ENCODE measurements at regions not wholly inside any gene's neighbourhood (a gene's known extent, or its start where the extent isn't known, plus 50 kb on each side); places are given as distances from the start of the nearest gene placed in this dataset.
"Not testable (repeated sequence)": the region's sequence is repeated elsewhere in the genome, so short reads cannot be mapped to it uniquely, and the experiment has no call there.

GRCh38 chr5:115469904-115470516 lies 74.6 kb downstream of the FEM1C start:
- DNase-seq (ENCODE audit: low spot score): no peak

DNA sequence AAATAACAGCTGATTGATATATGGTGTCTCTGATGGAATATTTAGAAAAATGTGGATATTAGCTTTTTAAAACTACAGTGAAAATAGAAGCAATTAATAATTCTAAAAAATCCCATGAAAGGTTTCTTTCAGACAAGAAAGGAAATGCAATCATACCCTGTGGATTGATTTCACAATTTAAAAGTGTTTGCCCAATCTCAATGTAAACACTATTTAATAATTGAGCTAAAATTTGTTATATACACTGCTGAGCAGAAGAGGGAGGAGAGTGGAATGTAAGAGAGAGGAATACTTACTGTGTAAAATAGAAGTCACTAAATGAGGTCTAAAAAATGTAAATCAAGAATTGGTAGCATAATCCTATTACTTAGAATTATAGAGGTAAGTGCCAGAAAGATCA lies 76.9 kb downstream of the FEM1C start:
- DNase-seq (ENCODE audit: low spot score): no peak

- no peak for DNase-seq (ENCODE audit: low spot score)
Observed at GRCh38 chr5:115465431-115465830, 79.1 kb downstream of the FEM1C start.

DNA sequence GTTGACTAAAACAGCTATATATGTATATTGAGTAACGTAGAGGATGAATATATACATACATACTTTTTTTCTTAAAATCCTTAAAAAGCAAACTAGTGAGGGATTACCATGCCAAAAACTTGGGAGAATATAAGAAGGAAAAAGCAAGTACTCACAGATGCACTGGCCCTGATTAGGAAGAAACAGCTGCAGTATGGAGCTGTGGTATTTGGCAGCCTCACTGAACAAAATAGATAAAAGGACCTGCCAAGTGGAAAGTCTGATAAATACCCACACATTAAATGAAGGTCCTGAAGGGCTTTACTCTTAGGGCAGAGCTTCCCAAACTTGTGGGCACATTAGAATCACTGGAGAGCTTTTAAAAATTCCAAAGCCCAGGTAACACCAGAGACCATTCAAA lies 80.6 kb downstream of the FEM1C start:
- no peak for DNase-seq (ENCODE audit: low spot score)

- DNase-seq (ENCODE audit: low spot score): no peak
Observed at GRCh38 chr5:115461506-115462290, 82.9 kb downstream of the FEM1C start.

DNA sequence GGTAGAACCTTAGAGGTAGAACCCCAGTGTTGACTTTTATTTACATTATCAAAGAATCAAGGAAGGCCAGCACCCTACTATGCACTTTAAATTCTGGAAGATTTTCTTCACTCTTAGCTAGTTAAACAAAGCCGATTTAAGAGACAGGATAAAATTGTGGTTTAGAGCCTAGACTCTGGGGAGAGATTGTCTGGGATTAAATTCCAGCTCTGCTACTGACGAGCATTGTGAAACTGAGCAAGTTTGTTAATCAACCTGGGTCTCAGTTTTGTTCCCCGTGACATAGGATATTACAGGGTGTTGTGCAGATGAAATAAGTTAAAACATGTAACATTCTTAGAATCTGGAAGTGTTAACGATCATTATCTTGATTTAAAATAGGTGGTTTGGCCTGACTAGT lies 83.5 kb downstream of the FEM1C start:
- no peak for DNase-seq (ENCODE audit: low spot score)

- peak; percentile 21 for DNase-seq (ENCODE audit: low spot score)
Observed at GRCh38 chr5:115460472-115460871, 84.1 kb downstream of the FEM1C start.

GRCh38 chr5:115459855-115460341 lies 84.7 kb downstream of the FEM1C start:
- no peak for DNase-seq (ENCODE audit: low spot score)

- DNase-seq (ENCODE audit: low spot score): no peak
Observed at GRCh38 chr5:115458416-115458815, 86.2 kb downstream of the FEM1C start.

DNA sequence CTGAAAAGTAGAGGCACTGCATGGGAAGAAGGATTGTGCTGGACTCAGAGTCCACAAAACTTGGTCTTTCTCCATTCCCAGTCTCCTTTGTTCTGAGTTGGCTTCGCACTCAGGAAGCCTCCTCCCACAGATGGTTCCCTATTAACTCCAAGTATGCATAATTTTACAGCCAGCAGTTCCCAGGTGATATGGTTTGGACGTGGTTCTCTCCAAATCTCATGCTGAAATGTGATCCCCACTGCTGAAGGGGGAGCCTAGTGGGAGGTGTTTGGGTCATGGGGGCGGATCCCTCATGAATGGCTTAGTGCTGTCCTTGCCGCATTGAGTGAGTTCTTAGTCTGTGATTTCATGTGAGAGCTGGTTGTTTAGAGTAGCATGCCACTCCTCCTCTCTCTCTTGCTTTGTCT lies 86.6 kb downstream of the FEM1C start:
- no peak for DNase-seq (ENCODE audit: low spot score)

DNA sequence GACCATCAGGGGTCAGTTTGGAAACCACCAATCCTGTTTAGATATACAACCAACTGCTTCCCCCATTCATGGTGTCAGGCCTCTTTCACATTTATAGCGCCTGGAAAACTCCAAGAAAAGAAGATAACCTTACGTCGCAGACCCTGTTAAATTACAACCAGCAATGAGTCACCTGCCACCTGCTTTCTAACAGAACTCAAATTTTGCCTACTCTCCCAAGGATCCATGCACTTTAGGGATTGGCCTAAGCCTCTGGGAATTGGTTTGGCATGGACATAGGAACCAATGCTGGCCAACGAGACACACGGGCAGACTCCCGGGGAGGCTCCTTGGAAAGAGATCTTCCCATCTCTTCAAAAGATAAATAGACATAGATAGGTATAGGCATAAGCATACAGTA lies 87.0 kb downstream of the FEM1C start:
- DNase-seq (ENCODE audit: low spot score): no peak

DNA sequence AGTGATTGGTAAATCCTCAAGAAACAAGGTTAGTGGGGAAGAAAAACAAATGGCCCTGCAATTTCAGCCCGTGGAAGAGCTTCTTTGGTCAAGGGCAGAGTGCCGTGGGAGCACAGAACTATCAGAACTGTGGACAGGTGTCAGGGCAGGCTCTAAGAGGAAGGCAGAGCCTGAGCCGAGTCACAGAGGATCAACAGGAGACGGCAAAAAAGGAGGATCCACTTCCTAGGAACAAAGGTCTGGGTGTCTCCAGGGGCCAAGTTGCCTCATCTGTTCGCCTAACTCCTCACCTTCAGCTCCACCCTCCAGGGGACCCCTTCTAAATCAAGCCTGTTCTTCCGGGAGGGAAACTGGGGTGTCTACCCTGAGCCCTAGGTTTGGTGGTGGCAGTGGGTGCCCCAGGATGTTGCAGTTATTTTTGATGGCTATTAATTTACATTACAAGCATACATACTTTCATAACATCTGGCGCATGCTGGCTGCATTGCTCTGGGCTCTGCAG lies 88.0 kb downstream of the FEM1C start:
- DNase-seq (ENCODE audit: low spot score): no peak

- no peak for DNase-seq (ENCODE audit: low spot score)
Observed at GRCh38 chr5:115456056-115456455, 88.5 kb downstream of the FEM1C start.

- no peak for DNase-seq (ENCODE audit: low spot score)
Observed at GRCh38 chr5:115455301-115455707, 89.3 kb downstream of the FEM1C start.

- DNase-seq (ENCODE audit: low spot score): no peak
Observed at GRCh38 chr5:115453391-115454095, 91.0 kb downstream of the FEM1C start.

- DNase-seq (ENCODE audit: low spot score): no peak
Observed at GRCh38 chr5:115452536-115453235, 91.9 kb downstream of the FEM1C start.

- DNase-seq (ENCODE audit: low spot score): no peak
Observed at GRCh38 chr5:115452083-115452482, 92.5 kb downstream of the FEM1C start.

- DNase-seq (ENCODE audit: low spot score): no peak
Observed at GRCh38 chr5:115450741-115451140, 93.8 kb downstream of the FEM1C start.

DNA sequence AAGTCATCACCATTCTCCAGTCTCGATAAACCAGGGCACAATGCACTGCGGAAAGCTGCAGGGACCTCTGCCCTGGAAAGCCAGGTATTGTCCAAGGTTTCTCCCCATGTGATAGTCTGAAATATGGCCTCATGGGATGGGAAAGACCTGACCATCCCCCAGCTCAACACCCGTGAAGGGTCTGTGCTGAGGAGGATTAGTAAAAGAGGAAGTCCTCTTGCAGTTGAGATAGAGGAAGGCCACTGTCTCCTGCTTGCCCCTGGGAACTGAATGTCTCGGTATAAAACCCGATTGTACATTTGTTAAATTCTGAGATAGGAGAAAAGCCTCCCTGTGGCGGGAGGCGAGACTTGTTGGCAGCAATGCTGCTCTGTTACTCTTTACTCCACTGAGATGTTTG lies 95.9 kb downstream of the FEM1C start:
- not testable (repeated sequence) for DNase-seq (ENCODE audit: low spot score)

DNA sequence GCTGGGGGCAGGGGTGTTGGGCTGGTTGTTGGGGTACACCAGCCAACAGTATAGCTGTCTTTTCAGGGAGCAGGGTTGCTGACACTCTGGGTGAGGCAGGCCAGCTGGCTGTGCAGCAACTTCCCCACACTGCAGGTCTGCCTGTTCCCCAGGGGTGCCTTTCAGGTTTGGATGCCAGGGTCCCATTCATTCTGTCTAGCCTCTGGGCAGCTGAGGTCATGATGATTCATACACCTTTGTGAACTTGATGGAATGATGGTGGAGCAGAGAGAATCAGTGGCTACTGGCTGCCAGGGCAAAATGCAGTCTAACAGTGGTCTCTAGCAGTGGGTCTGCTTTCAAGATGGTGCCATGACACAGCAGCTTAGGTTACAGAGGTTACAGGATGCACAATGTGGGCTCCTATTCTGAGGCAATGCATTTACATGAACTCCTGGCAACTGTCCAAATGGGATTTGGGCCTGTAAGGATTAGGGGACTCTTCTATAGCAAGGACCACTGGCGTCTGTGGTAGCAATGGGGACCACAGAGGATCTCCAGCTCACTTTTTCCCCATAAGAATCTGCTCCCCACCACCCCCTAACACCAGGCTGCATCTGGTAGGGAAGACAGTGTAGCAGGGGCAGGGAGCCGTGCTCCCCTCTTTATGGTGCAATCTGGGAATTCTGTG lies 103.7 kb downstream of the FEM1C start:
- DNase-seq (ENCODE audit: low spot score): no peak

GRCh38 chr5:115439639-115440038 lies 104.9 kb downstream of the FEM1C start:
- DNase-seq (ENCODE audit: low spot score): no peak

All from H4 (cell line).